ENCODE measurements at regions not wholly inside any gene's neighbourhood (a gene's known extent, or its start where the extent isn't known, plus 50 kb on each side); places are given as distances from the start of the nearest gene placed in this dataset.

DNA sequence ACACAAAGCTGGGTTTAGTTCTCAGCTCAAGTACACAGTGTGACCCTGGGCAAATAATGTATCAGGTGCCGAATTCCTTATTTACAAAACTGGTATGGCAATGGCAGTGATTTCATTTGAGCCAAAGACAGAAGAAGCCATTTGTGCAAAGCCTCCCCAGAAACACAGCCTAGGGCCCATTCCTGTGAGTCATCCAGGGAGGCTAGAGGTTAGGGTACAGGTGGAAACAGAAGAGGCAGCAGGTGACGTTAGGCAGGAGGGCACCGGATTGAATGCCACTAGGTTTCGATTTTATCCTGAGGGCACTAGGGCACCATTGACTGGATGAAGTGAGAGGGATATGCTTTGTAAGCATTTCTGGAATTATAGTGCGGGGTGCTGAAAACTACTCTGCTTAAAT is 766.9 kb upstream of the NR2F2 start:
- TF ChIP-seq, protein P1, sequence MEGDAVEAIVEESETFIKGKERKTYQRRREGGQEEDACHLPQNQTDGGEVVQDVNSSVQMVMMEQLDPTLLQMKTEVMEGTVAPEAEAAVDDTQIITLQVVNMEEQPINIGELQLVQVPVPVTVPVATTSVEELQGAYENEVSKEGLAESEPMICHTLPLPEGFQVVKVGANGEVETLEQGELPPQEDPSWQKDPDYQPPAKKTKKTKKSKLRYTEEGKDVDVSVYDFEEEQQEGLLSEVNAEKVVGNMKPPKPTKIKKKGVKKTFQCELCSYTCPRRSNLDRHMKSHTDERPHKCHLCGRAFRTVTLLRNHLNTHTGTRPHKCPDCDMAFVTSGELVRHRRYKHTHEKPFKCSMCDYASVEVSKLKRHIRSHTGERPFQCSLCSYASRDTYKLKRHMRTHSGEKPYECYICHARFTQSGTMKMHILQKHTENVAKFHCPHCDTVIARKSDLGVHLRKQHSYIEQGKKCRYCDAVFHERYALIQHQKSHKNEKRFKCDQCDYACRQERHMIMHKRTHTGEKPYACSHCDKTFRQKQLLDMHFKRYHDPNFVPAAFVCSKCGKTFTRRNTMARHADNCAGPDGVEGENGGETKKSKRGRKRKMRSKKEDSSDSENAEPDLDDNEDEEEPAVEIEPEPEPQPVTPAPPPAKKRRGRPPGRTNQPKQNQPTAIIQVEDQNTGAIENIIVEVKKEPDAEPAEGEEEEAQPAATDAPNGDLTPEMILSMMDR (conservative IDR thresholded peaks at IDR 0.05 in 1 of 2, IDR thresholded peaks at IDR 0.05 in 1 of 2; ENCODE audit: low read depth in 1 of 2, low read length in 2 of 2): no peak
- no peak for TF ChIP-seq EZH2 (IDR thresholded peaks at IDR 0.05; ENCODE audit: low read length, missing control alignments)

Measured in fibroblast of lung (primary cell).